ENCODE measurements at regions not wholly inside any gene's neighbourhood (a gene's known extent, or its start where the extent isn't known, plus 50 kb on each side); places are given as distances from the start of the nearest gene placed in this dataset.

DNA sequence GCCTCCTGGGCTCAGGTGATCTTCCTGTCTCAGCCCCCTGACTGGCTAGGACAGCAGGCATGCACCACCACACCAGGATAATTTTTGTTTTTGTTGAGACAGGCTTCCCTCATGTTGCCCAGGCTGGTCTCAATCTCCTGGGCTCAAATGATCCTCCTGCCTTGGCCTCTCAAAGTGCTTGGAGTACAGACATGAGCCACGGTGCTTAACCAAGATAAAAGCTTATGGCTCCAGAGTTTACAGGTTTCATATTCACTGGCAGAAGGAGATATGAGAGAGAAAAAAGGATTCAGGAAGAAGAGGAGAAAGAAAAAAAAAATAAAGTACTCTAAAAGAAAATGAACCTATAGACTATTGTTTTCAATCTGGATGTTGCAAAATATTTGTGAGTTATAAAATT, 748.8 kb upstream of the NCAM2 start:
- DNase-seq (ENCODE audit: low spot score): no peak
- WGBS, 2 donors (ENCODE audit: extremely low coverage in 2 of 2, insufficient read length in 2 of 2, insufficient replicate concordance in 1 of 2): no CpG with 5 or more reads among the region's 1 CpG
- H2BK12ac ChIP-seq (ENCODE audit: low read length): no peak overlapping the region

DNA sequence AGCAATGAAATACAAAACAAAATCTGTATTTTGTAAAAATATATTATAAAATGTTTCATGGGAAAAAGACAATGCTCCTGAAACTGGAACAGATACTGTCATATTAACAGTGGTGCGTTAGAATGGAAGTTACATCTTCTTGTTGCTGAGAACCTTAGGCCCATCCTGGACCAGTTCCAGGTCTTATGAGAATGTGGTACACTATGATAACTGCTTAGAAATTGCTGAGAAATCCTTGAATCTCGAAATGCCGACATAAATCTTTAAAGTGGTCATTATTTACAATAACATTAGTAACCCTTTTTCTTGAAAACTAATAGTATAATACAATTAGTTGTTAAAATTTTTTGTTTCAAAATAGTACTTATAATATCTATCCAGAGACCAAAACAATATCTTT, 747.9 kb upstream of the NCAM2 start:
- Histone ChIP-seq H3K18ac (ENCODE audit: low read length) (no peak overlapping the region), H3K9me3 (replicated peaks in 1 of 2; ENCODE audit: control insufficient read depth in 2 of 2, insufficient read depth in 1 of 2, low read depth in 1 of 2, low read length in 2 of 2) (no peaks in the 10 kb centered on the region), H2BK5ac (ENCODE audit: low read length) (no peak overlapping the region), H3K4me1 (ENCODE audit: control insufficient read depth in 2 of 2, insufficient read depth in 1 of 2, low read depth in 1 of 2, low read length in 2 of 2) (no peaks in the 10 kb centered on the region), H3K4me3 (ENCODE audit: low read length in 2 of 2) (no peak overlapping the region), H2BK120ac (ENCODE audit: low read depth, low read length) (no peak overlapping the region), H2AK5ac (ENCODE audit: low read depth, low read length) (no peak overlapping the region), H3K79me1 (ENCODE audit: low read depth, low read length) (no peaks in the 10 kb centered on the region), H3K9ac (ENCODE audit: low read depth, low read length, poor library complexity) (no peak overlapping the region), H4K8ac (ENCODE audit: low read depth, low read length) (no peak overlapping the region), H3K23ac (ENCODE audit: low read depth, low read length, poor library complexity) (no peak overlapping the region), H4K91ac (ENCODE audit: low read depth, low read length, poor library complexity) (no peak overlapping the region), H3K14ac (ENCODE audit: low read length) (no peak overlapping the region), H3K4me2 (ENCODE audit: insufficient read depth, low read length, poor library complexity, severe bottlenecking) (no peak overlapping the region), H3K36me3 (replicated peaks in 1 of 2; ENCODE audit: control insufficient read depth in 2 of 2, insufficient read depth in 2 of 2, low read length in 2 of 2) (no peaks in the 10 kb centered on the region), H2BK15ac (ENCODE audit: low read length) (no peak overlapping the region), H2AFZ (ENCODE audit: low read length) (no peak overlapping the region), H3K27me3 (ENCODE audit: control insufficient read depth in 3 of 3, insufficient read depth in 3 of 3, low read depth in 1 of 3, low read length in 3 of 3) (no peaks in the 10 kb centered on the region), H2BK12ac (ENCODE audit: low read length) (no peak overlapping the region), H3K27ac (replicated peaks; ENCODE audit: low read length) (no peak overlapping the region), H3K4ac (ENCODE audit: low read length) (no peak overlapping the region)
- WGBS, 2 donors (ENCODE audit: extremely low coverage in 2 of 2, insufficient read length in 2 of 2, insufficient replicate concordance in 1 of 2): no CpG with 5 or more reads among the region's 3 CpGs
- DNase-seq (ENCODE audit: low spot score): no peak

More for the DNA sequence above, 748.8 kb upstream of the NCAM2 start:
- Histone ChIP-seq H3K27me3 (ENCODE audit: control insufficient read depth in 3 of 3, insufficient read depth in 3 of 3, low read depth in 1 of 3, low read length in 3 of 3) (no peaks in the 10 kb centered on the region), H3K23ac (ENCODE audit: low read depth, low read length, poor library complexity) (no peak overlapping the region), H3K4me1 (ENCODE audit: control insufficient read depth in 2 of 2, insufficient read depth in 1 of 2, low read depth in 1 of 2, low read length in 2 of 2) (no peaks in the 10 kb centered on the region), H2AK5ac (ENCODE audit: low read depth, low read length) (no peak overlapping the region), H3K14ac (ENCODE audit: low read length) (no peak overlapping the region), H3K4me3 (ENCODE audit: low read length in 2 of 2) (no peak overlapping the region), H2AFZ (ENCODE audit: low read length) (no peak overlapping the region), H3K9me3 (replicated peaks in 1 of 2; ENCODE audit: control insufficient read depth in 2 of 2, insufficient read depth in 1 of 2, low read depth in 1 of 2, low read length in 2 of 2) (no peaks in the 10 kb centered on the region), H3K4me2 (ENCODE audit: insufficient read depth, low read length, poor library complexity, severe bottlenecking) (no peak overlapping the region), H4K8ac (ENCODE audit: low read depth, low read length) (no peak overlapping the region), H3K79me1 (ENCODE audit: low read depth, low read length) (no peaks in the 10 kb centered on the region), H3K27ac (replicated peaks; ENCODE audit: low read length) (no peak overlapping the region), H2BK120ac (ENCODE audit: low read depth, low read length) (no peak overlapping the region), H3K4ac (ENCODE audit: low read length) (no peak overlapping the region), H4K91ac (ENCODE audit: low read depth, low read length, poor library complexity) (no peak overlapping the region), H3K18ac (ENCODE audit: low read length) (no peak overlapping the region), H2BK5ac (ENCODE audit: low read length) (no peak overlapping the region), H2BK15ac (ENCODE audit: low read length) (no peak overlapping the region), H3K9ac (ENCODE audit: low read depth, low read length, poor library complexity) (no peak overlapping the region), H3K36me3 (replicated peaks in 1 of 2; ENCODE audit: control insufficient read depth in 2 of 2, insufficient read depth in 2 of 2, low read length in 2 of 2) (no peaks in the 10 kb centered on the region)

DNA sequence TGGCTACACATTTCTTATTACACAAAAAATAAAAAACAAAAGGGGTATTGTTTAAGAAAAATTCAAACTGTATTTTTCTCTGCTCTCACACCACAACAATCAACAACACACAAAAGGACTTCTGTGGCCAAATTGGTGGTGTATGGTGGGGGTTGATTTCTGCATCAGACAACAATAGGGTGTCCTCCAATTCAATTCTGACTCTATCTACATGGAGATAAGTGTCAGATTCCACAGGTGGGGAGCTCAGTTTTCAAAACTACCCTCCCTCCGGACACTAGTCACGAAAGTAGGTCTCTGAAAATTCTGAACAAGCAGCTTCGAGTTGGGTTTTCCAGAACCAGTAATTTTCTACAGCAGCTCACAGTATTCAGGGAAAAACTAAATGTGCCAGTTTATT, 744.9 kb upstream of the NCAM2 start:
- Histone ChIP-seq H3K4me1 (ENCODE audit: control insufficient read depth in 2 of 2, insufficient read depth in 1 of 2, low read depth in 1 of 2, low read length in 2 of 2) (peaks cover 0 to 2% of the 10 kb centered on the region in 2 donors), H3K9me3 (replicated peaks in 1 of 2; ENCODE audit: control insufficient read depth in 2 of 2, insufficient read depth in 1 of 2, low read depth in 1 of 2, low read length in 2 of 2) (no peaks in the 10 kb centered on the region), H3K18ac (ENCODE audit: low read length) (no peak overlapping the region), H2BK5ac (ENCODE audit: low read length) (no peak overlapping the region), H3K36me3 (replicated peaks in 1 of 2; ENCODE audit: control insufficient read depth in 2 of 2, insufficient read depth in 2 of 2, low read length in 2 of 2) (no peaks in the 10 kb centered on the region), H3K4ac (ENCODE audit: low read length) (no peak overlapping the region), H3K27ac (replicated peaks; ENCODE audit: low read length) (no peak overlapping the region), H4K91ac (ENCODE audit: low read depth, low read length, poor library complexity) (no peak overlapping the region), H3K4me3 (ENCODE audit: low read length in 2 of 2) (no peak overlapping the region), H2BK12ac (ENCODE audit: low read length) (no peak overlapping the region), H3K23ac (ENCODE audit: low read depth, low read length, poor library complexity) (no peak overlapping the region), H3K79me1 (ENCODE audit: low read depth, low read length) (no peaks in the 10 kb centered on the region), H3K9ac (ENCODE audit: low read depth, low read length, poor library complexity) (no peak overlapping the region), H3K14ac (ENCODE audit: low read length) (no peak overlapping the region), H4K8ac (ENCODE audit: low read depth, low read length) (no peak overlapping the region), H3K27me3 (ENCODE audit: control insufficient read depth in 3 of 3, insufficient read depth in 3 of 3, low read depth in 1 of 3, low read length in 3 of 3) (no peaks in the 10 kb centered on the region), H2BK15ac (ENCODE audit: low read length) (no peak overlapping the region), H2AFZ (ENCODE audit: low read length) (no peak overlapping the region), H2BK120ac (ENCODE audit: low read depth, low read length) (no peak overlapping the region), H2AK5ac (ENCODE audit: low read depth, low read length) (no peak overlapping the region), H3K4me2 (ENCODE audit: insufficient read depth, low read length, poor library complexity, severe bottlenecking) (no peak overlapping the region)
- no peak for DNase-seq (ENCODE audit: low spot score)
- no CpG with 5 or more reads among the region's 3 CpGs for WGBS, 2 donors (ENCODE audit: extremely low coverage in 2 of 2, insufficient read length in 2 of 2, insufficient replicate concordance in 1 of 2)

DNA sequence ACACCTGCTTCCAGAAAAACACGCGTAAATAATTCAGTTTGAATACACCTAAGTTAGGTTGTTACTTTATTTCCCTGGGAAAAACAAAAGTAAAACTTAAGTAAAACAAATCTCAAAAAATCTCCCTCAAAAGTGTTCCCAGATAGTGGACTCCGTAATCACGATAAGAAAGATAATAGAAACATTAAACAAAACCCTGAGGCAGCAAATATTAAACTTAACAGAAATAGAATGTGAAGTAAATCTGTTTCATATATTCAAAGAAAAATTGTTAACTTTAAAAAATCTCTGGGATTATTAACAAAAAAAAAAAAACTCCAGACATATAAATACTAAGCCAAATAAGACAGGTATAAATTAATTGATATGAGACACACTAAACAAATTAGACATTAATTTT, 743.2 kb upstream of the NCAM2 start:
- Histone ChIP-seq H3K4ac (ENCODE audit: low read length) (no peak overlapping the region), H3K27ac (replicated peaks; ENCODE audit: low read length) (no peak overlapping the region), H3K9ac (ENCODE audit: low read depth, low read length, poor library complexity) (no peak overlapping the region), H3K79me1 (ENCODE audit: low read depth, low read length) (no peaks in the 10 kb centered on the region), H3K4me2 (ENCODE audit: insufficient read depth, low read length, poor library complexity, severe bottlenecking) (no peak overlapping the region), H2BK120ac (ENCODE audit: low read depth, low read length) (no peak overlapping the region), H3K36me3 (replicated peaks in 1 of 2; ENCODE audit: control insufficient read depth in 2 of 2, insufficient read depth in 2 of 2, low read length in 2 of 2) (no peaks in the 10 kb centered on the region), H2BK5ac (ENCODE audit: low read length) (no peak overlapping the region), H2AFZ (ENCODE audit: low read length) (no peak overlapping the region), H3K18ac (ENCODE audit: low read length) (no peak overlapping the region), H4K91ac (ENCODE audit: low read depth, low read length, poor library complexity) (no peak overlapping the region), H2AK5ac (ENCODE audit: low read depth, low read length) (no peak overlapping the region), H4K8ac (ENCODE audit: low read depth, low read length) (no peak overlapping the region), H3K14ac (ENCODE audit: low read length) (no peak overlapping the region), H3K23ac (ENCODE audit: low read depth, low read length, poor library complexity) (no peak overlapping the region), H3K9me3 (replicated peaks in 1 of 2; ENCODE audit: control insufficient read depth in 2 of 2, insufficient read depth in 1 of 2, low read depth in 1 of 2, low read length in 2 of 2) (no peaks in the 10 kb centered on the region), H3K27me3 (ENCODE audit: control insufficient read depth in 3 of 3, insufficient read depth in 3 of 3, low read depth in 1 of 3, low read length in 3 of 3) (no peaks in the 10 kb centered on the region), H2BK12ac (ENCODE audit: low read length) (no peak overlapping the region), H3K4me1 (ENCODE audit: control insufficient read depth in 2 of 2, insufficient read depth in 1 of 2, low read depth in 1 of 2, low read length in 2 of 2) (peaks cover 0 to 2% of the 10 kb centered on the region in 2 donors), H3K4me3 (ENCODE audit: low read length in 2 of 2) (no peak overlapping the region), H2BK15ac (ENCODE audit: low read length) (no peak overlapping the region)
- WGBS, 2 donors (ENCODE audit: extremely low coverage in 2 of 2, insufficient read length in 2 of 2, insufficient replicate concordance in 1 of 2): no CpG with 5 or more reads among the region's 4 CpGs
- no peak for DNase-seq (ENCODE audit: low spot score)

Measured in neuronal stem cell (in vitro differentiated cells).